HEK293 (cell line): ENCODE measurements at regions not wholly inside any gene's neighbourhood (a gene's known extent, or its start where the extent isn't known, plus 50 kb on each side); places are given as distances from the start of the nearest gene placed in this dataset.

Experiments
- CTCF ChIP-seq: fragments of 450-650 bp; formaldehyde crosslinking; IDR thresholded peaks from 2 replicates; pipeline ENCODE4 v1.5.1; 2016; ENCODE audit warnings: missing biosample characterization, missing genetic modification characterization
- ZNF654 ChIP-seq: fragments of 450-650 bp; formaldehyde crosslinking; IDR thresholded peaks from 2 replicates; pipeline ENCODE4 v1.5.1; 2016; ENCODE audit warnings: low read depth, missing biosample characterization, missing genetic modification characterization

GRCh38 chr4:162485486-162485885, 321.7 kb upstream of the FSTL5 start:
- TF ChIP-seq ZNF654 (tag by site-specific recombination) (no peak), CTCF (tag by site-specific recombination) (no peak)
